Endothelial cell of umbilical vein (primary cell): ENCODE measurements at regions not wholly inside any gene's neighbourhood (a gene's known extent, or its start where the extent isn't known, plus 50 kb on each side); places are given as distances from the start of the nearest gene placed in this dataset.

Experiments
- BruUV-seq: library from RNA; stranded (reverse); fragments of 400-500 nt; replicated peaks from 2 replicates; lab custom pipeline; 2021; lab: Mats Ljungman, UMichigan
- CTCF ChIA-PET: fragments of 300-600, 350-600 bp; sonication (Branson Sonifier 250); formaldehyde crosslinking; loops from one replicate; lab custom pipeline; 2021; ENCODE audit warnings: antibody characterized with exemption, inconsistent platforms; lab: Charles Lee
- POLR2A ChIA-PET: fragments of 300-600, 350-600 bp; sonication (Branson Sonifier 250); formaldehyde crosslinking; loops from one replicate; lab custom pipeline; 2021; ENCODE audit warnings: antibody characterized with exemption, inconsistent platforms; lab: Charles Lee
- DNase-seq: peaks from one replicate; pipeline ENCODE4 v3.0.0-alpha.2; 2011; ENCODE audit warnings: low read depth, low spot score
- FAIRE-seq: peaks from 2 replicates; lab custom pipeline; 2011; peaks lifted over from hg19 to GRCh38; lab: Jason Lieb, UNC
- H2AFZ ChIP-seq: 2 replicates; pipeline ENCODE4 v1.6.0; 2012; ENCODE audit warnings: low read depth, low read length, control low read depth, inconsistent platforms
- H3K27ac ChIP-seq: 2 replicates; pipeline ENCODE4 v1.5.1; 2011; ENCODE audit warnings: low read depth, mild to moderate bottlenecking, control low read depth, low read length, moderate library complexity; ENCODE audit not compliant: insufficient read depth
- H3K27me3 ChIP-seq, 2 experiments: 2 replicates each; pipeline versions ENCODE4 v1.6.0 to v1.6.1; 2011; ENCODE audit warnings: low read length in 2 of 2, mixed read lengths in 1 of 2; ENCODE audit not compliant: control insufficient read depth in 2 of 2, insufficient read depth in 2 of 2
- H3K36me3 ChIP-seq, 2 experiments: 2 replicates in 1 of 2; 3 replicates in 1 of 2; pipeline ENCODE4 v1.5.1; 2011; ENCODE audit warnings: low read length in 2 of 2, mild to moderate bottlenecking in 1 of 2, moderate library complexity in 1 of 2; ENCODE audit not compliant: control insufficient read depth in 2 of 2, insufficient read depth in 2 of 2; ENCODE audit errors: extremely low read depth in 1 of 2
- H3K4me1 ChIP-seq: 3 replicates; pipeline ENCODE4 v1.5.1; 2011; ENCODE audit warnings: mild to moderate bottlenecking, low read length; ENCODE audit not compliant: control insufficient read depth, insufficient read depth; ENCODE audit errors: extremely low read depth
- H3K4me2 ChIP-seq: 2 replicates; pipeline ENCODE4 v1.6.1; 2011; ENCODE audit warnings: low read length, control low read depth, mixed read lengths; ENCODE audit not compliant: insufficient read depth
- H3K4me3 ChIP-seq, 3 experiments: fragments of 200-600 bp in 1 of 3; sonication (generic), shearing (Covaris generic) in 1 of 3; replicated peaks in 1 of 3; 2 replicates each; pipeline ENCODE4 v1.5.1; 2011 to 2016; ENCODE audit warnings: control low read depth in 3 of 3, low read length in 3 of 3, mild to moderate bottlenecking in 2 of 3, inconsistent platforms in 1 of 3, low read depth in 1 of 3, moderate library complexity in 1 of 3; ENCODE audit not compliant: insufficient read depth in 1 of 3
- H3K79me2 ChIP-seq: 2 replicates; pipeline ENCODE4 v1.6.0; 2012; ENCODE audit warnings: low read length, inconsistent platforms; ENCODE audit not compliant: control insufficient read depth, insufficient read depth
- H3K9ac ChIP-seq: replicated peaks from 2 replicates; pipeline ENCODE3; 2011; ENCODE audit warnings: low read length, control low read depth; ENCODE audit not compliant: insufficient read depth; ENCODE audit errors: extremely low read depth
- H3K9me1 ChIP-seq: replicated peaks from 3 replicates; pipeline ENCODE4 v1.6.0; 2011; ENCODE audit warnings: mild to moderate bottlenecking, low read length; ENCODE audit not compliant: control insufficient read depth, insufficient read depth; ENCODE audit errors: extremely low read depth
- H3K9me3 ChIP-seq: replicated peaks from 2 replicates; pipeline ENCODE4 v1.5.1; 2012; ENCODE audit warnings: low read length, inconsistent platforms; ENCODE audit not compliant: control insufficient read depth, insufficient read depth
- H4K20me1 ChIP-seq: replicated peaks from 2 replicates; pipeline ENCODE3; 2011; ENCODE audit warnings: mild to moderate bottlenecking, low read length; ENCODE audit not compliant: control insufficient read depth, insufficient read depth; ENCODE audit errors: extremely low read depth
- EZH2 ChIP-seq: IDR thresholded peaks from 2 replicates; pipeline ENCODE4 v1.6.1; 2012; ENCODE audit warnings: borderline replicate concordance, low read depth, mild to moderate bottlenecking, moderate library complexity, low read length, inconsistent platforms; ENCODE audit not compliant: severe bottlenecking
- FOS ChIP-seq: IDR thresholded peaks from 2 replicates; pipeline ENCODE4 v1.6.1; 2011; ENCODE audit warnings: mild to moderate bottlenecking, low read length, moderate library complexity, borderline replicate concordance; ENCODE audit not compliant: insufficient read depth
- GATA2 ChIP-seq: IDR thresholded peaks from 2 replicates; pipeline ENCODE4 v1.7.0; 2011; ENCODE audit warnings: low read depth, mild to moderate bottlenecking, moderate library complexity, mixed read lengths, low read length; ENCODE audit not compliant: insufficient read length, insufficient read depth
- JUN ChIP-seq: IDR thresholded peaks from 2 replicates; pipeline ENCODE4 v1.6.1; 2011; ENCODE audit warnings: borderline replicate concordance, low read depth; ENCODE audit not compliant: insufficient read length, insufficient read depth
- MYC ChIP-seq: IDR thresholded peaks from one replicate; pipeline ENCODE4 v1.6.1; 2011; ENCODE audit warnings: mild to moderate bottlenecking, low read depth, low read length
- POLR2A ChIP-seq: IDR thresholded peaks from 2 replicates; pipeline ENCODE4 v1.6.1; 2012; ENCODE audit warnings: low read depth, mild to moderate bottlenecking, control low read depth, low read length
- POLR2AphosphoS5 ChIP-seq: IDR thresholded peaks from 2 replicates; pipeline ENCODE4 v1.6.1; 2012; ENCODE audit warnings: low read depth, mild to moderate bottlenecking, control low read depth, low read length, moderate library complexity; ENCODE audit not compliant: insufficient read depth
- dilution Hi-C: fragments of 300-500 bp; cut with MboI; formaldehyde crosslinking; loops from one replicate; pipeline ENCODE4 v1.15.0; 2019; ENCODE audit warnings: low sequenced_read_pairs; ENCODE audit not compliant: extremely low pct_ligation_motif_present
- intact Hi-C: fragments of 100-400 bp; cut with micrococcal nuclease; formaldehyde crosslinking; loops from one replicate; pipeline ENCODE4 v1.10.0; 2022
- TF ChIP-seq, protein P1 (sequence below), 2 donors: IDR thresholded peaks; 1 replicate in 1 of 2; 2 replicates in 1 of 2; pipeline ENCODE4 v1.5.1; 2011; ENCODE audit warnings: low read length in 2 of 2, mild to moderate bottlenecking in 2 of 2, moderate library complexity in 2 of 2, control low read depth in 1 of 2, inconsistent platforms in 1 of 2, low read depth in 1 of 2; ENCODE audit not compliant: insufficient read depth in 1 of 2; ENCODE audit errors: extremely low read depth in 1 of 2
- TF ChIP-seq, protein P2 (sequence below): IDR thresholded peaks from 2 replicates; pipeline ENCODE4 v1.6.1; 2011; ENCODE audit not compliant: insufficient read depth, insufficient read length

DNA sequence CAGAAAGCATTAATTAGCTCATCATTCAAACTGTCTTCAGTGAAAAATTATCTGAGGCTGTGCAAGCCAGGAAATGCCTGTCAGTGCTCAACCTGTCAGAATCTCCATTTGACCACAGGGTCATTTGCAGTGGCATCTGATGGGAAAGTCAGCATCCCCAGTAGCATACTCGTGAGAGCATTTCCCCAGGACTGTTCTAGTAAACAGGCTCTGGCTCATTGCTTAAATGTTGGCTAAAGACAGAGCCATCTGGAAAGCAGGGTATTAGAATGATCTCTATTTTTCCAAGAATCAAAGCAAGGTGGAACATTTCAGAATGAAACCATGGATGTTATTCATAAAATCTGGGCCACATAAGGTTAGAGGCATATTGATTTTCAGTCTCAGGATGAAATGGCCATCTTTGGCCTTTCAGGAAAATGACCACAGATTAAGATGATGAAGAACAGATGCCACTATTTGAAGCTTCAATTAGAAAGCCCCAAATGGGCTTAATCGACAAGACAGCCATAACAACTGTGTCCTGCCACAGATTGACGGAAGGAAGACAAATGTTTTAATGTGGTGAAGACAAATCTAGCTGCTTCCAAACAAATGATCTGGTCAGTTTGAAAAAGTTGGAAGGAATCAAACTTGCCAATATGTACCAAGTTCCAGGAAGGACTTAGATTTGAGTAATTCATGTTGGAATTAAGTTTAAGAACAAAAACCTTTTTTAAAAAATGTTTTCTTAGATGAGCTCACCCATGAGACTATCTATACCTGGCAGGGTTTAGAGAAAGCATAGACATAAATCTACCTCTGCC, 94.0 kb upstream of the FAR2 start:
- no peaks in the 10 kb centered on the region for H3K9me1 ChIP-seq
- H3K9me3 ChIP-seq, result no peaks in the 10 kb centered on the region
- POLR2A ChIA-PET, result no interaction called here
- H3K9ac ChIP-seq, result no peak overlapping the region
- intact Hi-C loops, result no loop called here
- no peaks in the 10 kb centered on the region for H3K36me3 ChIP-seq
- no TSS peak for BruUV-seq
- FAIRE-seq (no peak), DNase-seq (no peak)
- no peak overlapping the region for H3K4me2 ChIP-seq
- H2AFZ ChIP-seq, result no peak overlapping the region
- H3K4me1 ChIP-seq, result no peaks in the 10 kb centered on the region
- dilution Hi-C loops, result no loop called here
- no peak overlapping the region for H3K27ac ChIP-seq
- no peak overlapping the region for H3K4me3 ChIP-seq
- no peak for TF ChIP-seq POLR2A
- TF ChIP-seq, protein P1, sequence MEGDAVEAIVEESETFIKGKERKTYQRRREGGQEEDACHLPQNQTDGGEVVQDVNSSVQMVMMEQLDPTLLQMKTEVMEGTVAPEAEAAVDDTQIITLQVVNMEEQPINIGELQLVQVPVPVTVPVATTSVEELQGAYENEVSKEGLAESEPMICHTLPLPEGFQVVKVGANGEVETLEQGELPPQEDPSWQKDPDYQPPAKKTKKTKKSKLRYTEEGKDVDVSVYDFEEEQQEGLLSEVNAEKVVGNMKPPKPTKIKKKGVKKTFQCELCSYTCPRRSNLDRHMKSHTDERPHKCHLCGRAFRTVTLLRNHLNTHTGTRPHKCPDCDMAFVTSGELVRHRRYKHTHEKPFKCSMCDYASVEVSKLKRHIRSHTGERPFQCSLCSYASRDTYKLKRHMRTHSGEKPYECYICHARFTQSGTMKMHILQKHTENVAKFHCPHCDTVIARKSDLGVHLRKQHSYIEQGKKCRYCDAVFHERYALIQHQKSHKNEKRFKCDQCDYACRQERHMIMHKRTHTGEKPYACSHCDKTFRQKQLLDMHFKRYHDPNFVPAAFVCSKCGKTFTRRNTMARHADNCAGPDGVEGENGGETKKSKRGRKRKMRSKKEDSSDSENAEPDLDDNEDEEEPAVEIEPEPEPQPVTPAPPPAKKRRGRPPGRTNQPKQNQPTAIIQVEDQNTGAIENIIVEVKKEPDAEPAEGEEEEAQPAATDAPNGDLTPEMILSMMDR (IDR thresholded peaks at IDR 0.05; ENCODE audit: extremely low read depth in 1 of 2, insufficient read depth in 1 of 2, low read depth in 1 of 2, low read length in 2 of 2), result no peak
- TF ChIP-seq POLR2AphosphoS5, result no peak
- TF ChIP-seq, protein P2, sequence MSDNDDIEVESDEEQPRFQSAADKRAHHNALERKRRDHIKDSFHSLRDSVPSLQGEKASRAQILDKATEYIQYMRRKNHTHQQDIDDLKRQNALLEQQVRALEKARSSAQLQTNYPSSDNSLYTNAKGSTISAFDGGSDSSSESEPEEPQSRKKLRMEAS, result no peak
- no peak for TF ChIP-seq GATA2
- no peak for TF ChIP-seq JUN
- TF ChIP-seq MYC, result no peak
- TF ChIP-seq FOS, result no peak
- no peak for TF ChIP-seq EZH2
- no peaks in the 10 kb centered on the region for H3K79me2 ChIP-seq
- peaks cover 0 to 2% of the 10 kb centered on the region in 2 experiments for H3K27me3 ChIP-seq
- CTCF ChIA-PET, result no interaction called here
- no peaks in the 10 kb centered on the region for H4K20me1 ChIP-seq
